B cell (primary cell): ENCODE measurements at regions not wholly inside any gene's neighbourhood (a gene's known extent, or its start where the extent isn't known, plus 50 kb on each side); places are given as distances from the start of the nearest gene placed in this dataset.

ENCODE experiments used
- ATAC-seq: fragments of 200-7000 bp; cut with Tn5 transposase; one replicate; pipeline ENCODE4 v1.10.0; 2021; ENCODE audit warnings: low read depth, mild to moderate bottlenecking, moderate number of reproducible peaks, moderate library complexity
- CTCF ChIA-PET: fragments of 350-600 bp; sonication (Branson Sonifier 250); formaldehyde crosslinking; loops from one replicate; lab custom pipeline; 2021; ENCODE audit warnings: antibody characterized with exemption, inconsistent platforms; lab: Charles Lee
- POLR2A ChIA-PET: fragments of 350-600 bp; sonication (Branson Sonifier 250); formaldehyde crosslinking; loops from one replicate; lab custom pipeline; 2021; ENCODE audit warnings: antibody characterized with exemption; lab: Charles Lee
- DNase-seq: peaks from one replicate; pipeline ENCODE4 v3.0.0; 2013
- H2AFZ ChIP-seq: 2 replicates; pipeline ENCODE4 v1.6.1; 2012; ENCODE audit warnings: mild to moderate bottlenecking, low read depth, low read length; ENCODE audit not compliant: insufficient read depth, poor library complexity, severe bottlenecking
- H3K27ac ChIP-seq, 2 donors: 1 replicate in 1 of 2; 2 replicates in 1 of 2; pipeline ENCODE4 v1.5.1; 2012 to 2013; ENCODE audit warnings: low read length in 2 of 2, mild to moderate bottlenecking in 2 of 2, moderate library complexity in 1 of 2
- H3K27me3 ChIP-seq, 4 experiments: fragments of 200-600 bp in 1 of 4; sonication (generic) in 1 of 4; replicated peaks in 1 of 4; 1 replicate in 2 of 4; 2 replicates in 2 of 4; pipeline versions ENCODE4 v1.6.1 to v1.7.0; 2013 to 2016; ENCODE audit warnings: low read length in 3 of 4, mild to moderate bottlenecking in 2 of 4, mixed read lengths in 1 of 4, moderate library complexity in 1 of 4; ENCODE audit not compliant: insufficient read depth in 4 of 4, control insufficient read depth in 3 of 4; ENCODE audit errors: control extremely low read depth in 1 of 4
- H3K36me3 ChIP-seq, 2 experiments: replicated peaks in 1 of 2; 1 replicate in 1 of 2; 2 replicates in 1 of 2; pipeline versions ENCODE4 v1.6.1 to v1.7.1; 2013; ENCODE audit warnings: low read length in 1 of 2; ENCODE audit not compliant: insufficient read depth in 2 of 2, control insufficient read depth in 1 of 2; ENCODE audit errors: control extremely low read depth in 1 of 2, extremely low read depth in 1 of 2
- H3K4me1 ChIP-seq, 2 donors: fragments of 200-600 bp in 1 of 2; sonication (generic) in 1 of 2; 1 replicate in 1 of 2; 2 replicates in 1 of 2; pipeline versions ENCODE4 v1.5.1 to v1.6.1; 2013 to 2017; ENCODE audit warnings: low read length in 2 of 2; ENCODE audit not compliant: control insufficient read depth in 2 of 2, insufficient read depth in 2 of 2
- H3K4me2 ChIP-seq: replicated peaks from 2 replicates; pipeline ENCODE3; 2012; ENCODE audit warnings: mild to moderate bottlenecking, low read depth, low read length; ENCODE audit not compliant: poor library complexity, severe bottlenecking
- H3K4me3 ChIP-seq, 5 experiments: fragments of 200-600 bp in 1 of 5; sonication (generic) in 1 of 5; 1 replicate in 3 of 5; 2 replicates in 2 of 5; pipeline versions ENCODE4 v1.5.1 to v1.7.0; 2011 to 2016; ENCODE audit warnings: low read length in 4 of 5, mild to moderate bottlenecking in 4 of 5, low read depth in 2 of 5, control low read depth in 1 of 5, moderate library complexity in 1 of 5; ENCODE audit not compliant: insufficient read depth in 1 of 5; ENCODE audit errors: control extremely low read depth in 1 of 5, extremely low read depth in 1 of 5
- H3K79me2 ChIP-seq: fragments of 200-600 bp; sonication (generic); one replicate; pipeline ENCODE4 v1.6.0; 2016; ENCODE audit warnings: low read length; ENCODE audit not compliant: control insufficient read depth, insufficient read depth
- H3K9ac ChIP-seq: fragments of 200-600 bp; sonication (generic); 2 replicates; pipeline ENCODE4 v1.6.1; 2017; ENCODE audit warnings: mild to moderate bottlenecking, low read length, moderate library complexity
- H3K9me3 ChIP-seq, 3 donors: one replicate each; pipeline versions ENCODE4 v1.6.1 to v1.7.1; 2013; ENCODE audit warnings: low read length in 2 of 3; ENCODE audit not compliant: control insufficient read depth in 2 of 3, insufficient read depth in 1 of 3; ENCODE audit errors: control extremely low read depth in 1 of 3
- H4K20me1 ChIP-seq: 2 replicates; pipeline ENCODE4 v1.6.0; 2012; ENCODE audit warnings: mild to moderate bottlenecking, low read length; ENCODE audit not compliant: insufficient read depth, control insufficient read depth, poor library complexity, severe bottlenecking
- H3K27ac Mint-ChIP-seq: one replicate; pipeline ENCODE4 v1.8.0; 2021; ENCODE audit warnings: mixed read lengths
- H3K27me3 Mint-ChIP-seq: one replicate; pipeline ENCODE4 v1.8.0; 2021; ENCODE audit warnings: mixed read lengths
- H3K4me1 Mint-ChIP-seq: one replicate; pipeline ENCODE4 v1.8.0; 2021; ENCODE audit warnings: mixed read lengths
- H3K4me3 Mint-ChIP-seq: one replicate; pipeline ENCODE4 v1.8.0; 2021; ENCODE audit warnings: mixed read lengths
- H3K9me3 Mint-ChIP-seq: one replicate; pipeline ENCODE4 v1.8.0; 2022; ENCODE audit warnings: mixed read lengths; ENCODE audit not compliant: insufficient read depth
- EZH2 ChIP-seq: IDR thresholded peaks from 2 replicates; pipeline ENCODE4 v1.6.1; 2012; ENCODE audit warnings: borderline replicate concordance, low read depth, mild to moderate bottlenecking, moderate library complexity, low read length; ENCODE audit not compliant: insufficient read depth, poor library complexity, severe bottlenecking
- WGBS: methylation state at CpG from one replicate; pipeline ENCODE4 v1.1.5; 2013; ENCODE audit warnings: missing lambda C conversion rate; ENCODE audit not compliant: insufficient coverage; 5-methylcytosine and 5-hydroxymethylcytosine counted together
- intact Hi-C: fragments of 100-400 bp; cut with micrococcal nuclease; formaldehyde crosslinking; loops from one replicate; pipeline ENCODE4 v1.10.0; 2022
- TF ChIP-seq, protein P1 (sequence below): fragments of 200-600 bp; IDR thresholded peaks from one replicate; pipeline ENCODE4 v1.8.0; 2022; ENCODE audit warnings: antibody characterized with exemption, mild to moderate bottlenecking

DNA sequence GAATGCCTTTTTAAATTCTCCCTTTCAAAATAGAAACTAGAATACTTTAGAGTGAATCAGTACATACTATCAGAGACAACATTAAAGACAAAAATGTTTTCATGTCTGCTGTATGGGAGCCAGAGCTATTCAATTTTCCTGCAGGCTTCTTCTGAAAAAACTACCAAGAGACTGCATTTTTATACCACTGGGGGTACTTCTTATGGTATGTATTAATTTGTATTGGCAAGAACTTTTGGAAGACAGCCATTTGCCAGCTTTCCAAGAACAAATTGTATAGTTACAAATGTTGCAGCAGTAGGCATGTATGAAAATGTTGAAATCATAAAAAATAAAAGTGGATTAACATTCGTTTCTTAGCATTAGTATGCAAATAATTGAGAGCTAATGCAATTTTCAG lies 1010.0 kb upstream of the CADM2 start:
- H3K9ac ChIP-seq, result no peak overlapping the region
- WGBS, result no CpG with 5 or more reads among the region's 1 CpG
- no peak overlapping the region for H3K4me2 ChIP-seq
- no peaks in the 10 kb centered on the region for H3K4me1 ChIP-seq
- POLR2A ChIA-PET, result no interaction called here
- DNase-seq (no peak), ATAC-seq (no peak)
- Mint-ChIP-seq H3K4me1 (no peaks in the 10 kb centered on the region), H3K4me3 (no peak overlapping the region), H3K27ac (no peak overlapping the region), H3K27me3 (no peaks in the 10 kb centered on the region), H3K9me3 (no peaks in the 10 kb centered on the region)
- no peaks in the 10 kb centered on the region for H3K36me3 ChIP-seq
- peaks cover 0 to 2% (median 0%) of the 10 kb centered on the region in 3 donors for H3K9me3 ChIP-seq
- H2AFZ ChIP-seq, result no peak overlapping the region
- intact Hi-C loops, result no loop called here
- no peak overlapping the region for H3K4me3 ChIP-seq
- no peaks in the 10 kb centered on the region for H4K20me1 ChIP-seq
- H3K27ac ChIP-seq, result no peak overlapping the region
- CTCF ChIA-PET, result no interaction called here
- no peaks in the 10 kb centered on the region for H3K27me3 ChIP-seq
- no peaks in the 10 kb centered on the region for H3K79me2 ChIP-seq
- TF ChIP-seq, protein P1, sequence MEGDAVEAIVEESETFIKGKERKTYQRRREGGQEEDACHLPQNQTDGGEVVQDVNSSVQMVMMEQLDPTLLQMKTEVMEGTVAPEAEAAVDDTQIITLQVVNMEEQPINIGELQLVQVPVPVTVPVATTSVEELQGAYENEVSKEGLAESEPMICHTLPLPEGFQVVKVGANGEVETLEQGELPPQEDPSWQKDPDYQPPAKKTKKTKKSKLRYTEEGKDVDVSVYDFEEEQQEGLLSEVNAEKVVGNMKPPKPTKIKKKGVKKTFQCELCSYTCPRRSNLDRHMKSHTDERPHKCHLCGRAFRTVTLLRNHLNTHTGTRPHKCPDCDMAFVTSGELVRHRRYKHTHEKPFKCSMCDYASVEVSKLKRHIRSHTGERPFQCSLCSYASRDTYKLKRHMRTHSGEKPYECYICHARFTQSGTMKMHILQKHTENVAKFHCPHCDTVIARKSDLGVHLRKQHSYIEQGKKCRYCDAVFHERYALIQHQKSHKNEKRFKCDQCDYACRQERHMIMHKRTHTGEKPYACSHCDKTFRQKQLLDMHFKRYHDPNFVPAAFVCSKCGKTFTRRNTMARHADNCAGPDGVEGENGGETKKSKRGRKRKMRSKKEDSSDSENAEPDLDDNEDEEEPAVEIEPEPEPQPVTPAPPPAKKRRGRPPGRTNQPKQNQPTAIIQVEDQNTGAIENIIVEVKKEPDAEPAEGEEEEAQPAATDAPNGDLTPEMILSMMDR, result no peak
- no peak for TF ChIP-seq EZH2

DNA sequence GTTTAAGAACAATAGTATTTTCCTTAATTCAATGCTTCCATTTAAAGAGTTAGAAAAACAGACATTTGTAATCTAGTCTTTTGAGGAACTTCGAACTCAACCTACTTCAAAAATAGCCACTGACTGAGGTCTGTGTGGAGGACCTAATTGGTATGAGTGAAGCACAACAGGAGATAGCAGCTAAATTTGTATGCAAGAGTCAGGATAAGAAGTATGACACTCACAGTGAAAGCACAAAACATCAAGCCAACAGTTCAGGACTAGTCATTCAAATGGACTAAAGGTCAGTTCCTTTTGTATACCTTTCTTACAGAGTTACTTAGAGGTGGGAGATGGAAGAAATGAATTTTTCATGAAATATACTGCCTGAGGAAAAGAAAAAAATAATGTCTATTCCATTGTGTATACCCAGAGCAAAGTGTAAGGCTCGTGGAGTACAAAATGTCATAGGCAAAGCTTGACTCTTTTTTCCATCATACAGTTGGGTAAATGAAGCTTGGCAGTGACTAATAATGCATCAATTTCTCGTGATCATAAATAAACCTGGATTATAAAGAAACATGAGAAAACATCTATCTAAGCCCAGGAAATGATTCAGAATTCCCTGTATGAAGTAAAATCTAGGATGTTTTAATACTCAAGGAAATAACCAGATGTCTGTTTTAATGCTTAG lies 1005.2 kb upstream of the CADM2 start:
- H3K9ac ChIP-seq, result no peak overlapping the region
- Mint-ChIP-seq H3K4me1 (no peaks in the 10 kb centered on the region), H3K27me3 (no peaks in the 10 kb centered on the region), H3K27ac (no peak overlapping the region), H3K9me3 (no peaks in the 10 kb centered on the region), H3K4me3 (no peak overlapping the region)
- intact Hi-C loops, result no loop called here
- WGBS, result no CpG with 5 or more reads among the region's 3 CpGs
- no peaks in the 10 kb centered on the region for H3K36me3 ChIP-seq
- no peak overlapping the region for H3K4me3 ChIP-seq
- no peaks in the 10 kb centered on the region for H3K79me2 ChIP-seq
- H3K4me2 ChIP-seq, result no peak overlapping the region
- no peaks in the 10 kb centered on the region for H3K4me1 ChIP-seq
- DNase-seq, result no peak
- H3K27ac ChIP-seq, result no peak overlapping the region
- no peaks in the 10 kb centered on the region for H4K20me1 ChIP-seq
- H3K27me3 ChIP-seq, result no peaks in the 10 kb centered on the region
- no peak for ATAC-seq
- TF ChIP-seq EZH2, result no peak
- TF ChIP-seq, protein P1, result no peak
- ChIA-PET POLR2A (no interaction called here), CTCF (no interaction called here)
- no peak overlapping the region for H2AFZ ChIP-seq
- peaks cover 0 to 2% (median 0%) of the 10 kb centered on the region in 3 donors for H3K9me3 ChIP-seq
